SK-N-SH (cell line): ENCODE measurements at regions not wholly inside any gene's neighbourhood (a gene's known extent, or its start where the extent isn't known, plus 50 kb on each side); places are given as distances from the start of the nearest gene placed in this dataset.

Experiments
- EZH2phosphoT487 ChIP-seq: fragments of 200-600 bp; sonication (generic); IDR thresholded peaks from 2 replicates; pipeline ENCODE4 v1.6.1; 2017; ENCODE audit warnings: low read depth, mixed run types, mild to moderate bottlenecking, antibody characterized with exemption, moderate library complexity, borderline replicate concordance
- MXI1 ChIP-seq: IDR thresholded peaks from 2 replicates; pipeline ENCODE4 v1.6.1; 2012; ENCODE audit warnings: mild to moderate bottlenecking, low read depth, low read length, improper control_type of control experiment
- NRF1 ChIP-seq: IDR thresholded peaks from 2 replicates; pipeline ENCODE4 v1.6.1; 2012; ENCODE audit warnings: low read depth, mild to moderate bottlenecking, low read length
- POLR2AphosphoS5 ChIP-seq: IDR thresholded peaks from 2 replicates; pipeline ENCODE4 v1.6.1; 2012; ENCODE audit warnings: low read depth, low read length
- RAD21 ChIP-seq: IDR thresholded peaks from 2 replicates; pipeline ENCODE4 v1.6.1; 2012; ENCODE audit warnings: mild to moderate bottlenecking, low read length
- SIN3A ChIP-seq: IDR thresholded peaks from 2 replicates; pipeline ENCODE4 v1.6.1; 2012; ENCODE audit warnings: low read depth, mild to moderate bottlenecking, low read length, moderate library complexity, borderline replicate concordance
- SMC3 ChIP-seq: IDR thresholded peaks from 2 replicates; pipeline ENCODE4 v1.6.1; 2012; ENCODE audit warnings: low read depth, low read length, improper control_type of control experiment
- TAF1 ChIP-seq: IDR thresholded peaks from 2 replicates; pipeline ENCODE4 v1.6.1; 2012; ENCODE audit warnings: low read depth, mild to moderate bottlenecking, low read length, moderate library complexity, borderline replicate concordance
- TF ChIP-seq, protein P1 (sequence below): fragments of 200-600 bp; sonication (generic); IDR thresholded peaks from 2 replicates; pipeline ENCODE4 v1.6.1; 2017; ENCODE audit warnings: antibody characterized with exemption, mild to moderate bottlenecking, moderate library complexity
- TF ChIP-seq, protein P2 (sequence below): IDR thresholded peaks from 2 replicates; pipeline ENCODE4 v1.4.0; 2012; ENCODE audit warnings: low read depth, borderline replicate concordance
- TF ChIP-seq, protein P3 (sequence below): fragments of 150-350 bp; IDR thresholded peaks from 2 replicates; pipeline ENCODE4 v1.6.1; 2017; ENCODE audit warnings: antibody characterized with exemption, low read length, low read depth, borderline replicate concordance
- TF ChIP-seq, protein P4 (sequence below): IDR thresholded peaks from 2 replicates; pipeline ENCODE4 v1.4.0; 2012; ENCODE audit warnings: low read depth

DNA sequence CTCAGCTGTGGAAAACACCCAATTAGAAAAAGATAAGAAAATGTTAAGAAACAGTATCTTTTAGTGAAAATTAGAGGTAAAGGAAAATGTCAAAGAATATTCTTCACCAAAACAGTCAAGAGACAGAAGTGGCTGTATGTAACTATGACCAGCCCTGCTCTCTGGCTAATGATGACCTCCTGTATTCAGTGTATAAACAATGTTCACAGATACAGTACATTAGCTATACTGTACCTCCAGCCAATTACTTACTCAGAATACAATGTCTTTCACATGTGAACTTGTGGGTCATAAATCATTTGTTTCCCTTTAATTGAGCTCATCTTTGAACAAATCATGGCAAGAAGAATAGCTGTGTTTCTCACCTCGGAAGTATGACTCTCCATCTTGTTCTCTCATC, 432.0 kb downstream of the LMO4 start:
- TF ChIP-seq POLR2AphosphoS5, result no peak
- TF ChIP-seq, protein P1, sequence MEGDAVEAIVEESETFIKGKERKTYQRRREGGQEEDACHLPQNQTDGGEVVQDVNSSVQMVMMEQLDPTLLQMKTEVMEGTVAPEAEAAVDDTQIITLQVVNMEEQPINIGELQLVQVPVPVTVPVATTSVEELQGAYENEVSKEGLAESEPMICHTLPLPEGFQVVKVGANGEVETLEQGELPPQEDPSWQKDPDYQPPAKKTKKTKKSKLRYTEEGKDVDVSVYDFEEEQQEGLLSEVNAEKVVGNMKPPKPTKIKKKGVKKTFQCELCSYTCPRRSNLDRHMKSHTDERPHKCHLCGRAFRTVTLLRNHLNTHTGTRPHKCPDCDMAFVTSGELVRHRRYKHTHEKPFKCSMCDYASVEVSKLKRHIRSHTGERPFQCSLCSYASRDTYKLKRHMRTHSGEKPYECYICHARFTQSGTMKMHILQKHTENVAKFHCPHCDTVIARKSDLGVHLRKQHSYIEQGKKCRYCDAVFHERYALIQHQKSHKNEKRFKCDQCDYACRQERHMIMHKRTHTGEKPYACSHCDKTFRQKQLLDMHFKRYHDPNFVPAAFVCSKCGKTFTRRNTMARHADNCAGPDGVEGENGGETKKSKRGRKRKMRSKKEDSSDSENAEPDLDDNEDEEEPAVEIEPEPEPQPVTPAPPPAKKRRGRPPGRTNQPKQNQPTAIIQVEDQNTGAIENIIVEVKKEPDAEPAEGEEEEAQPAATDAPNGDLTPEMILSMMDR, result no peak
- no peak for TF ChIP-seq TAF1
- no peak for TF ChIP-seq RAD21
- no peak for TF ChIP-seq NRF1
- TF ChIP-seq MXI1, result no peak
- no peak for TF ChIP-seq SMC3
- TF ChIP-seq, protein P2, sequence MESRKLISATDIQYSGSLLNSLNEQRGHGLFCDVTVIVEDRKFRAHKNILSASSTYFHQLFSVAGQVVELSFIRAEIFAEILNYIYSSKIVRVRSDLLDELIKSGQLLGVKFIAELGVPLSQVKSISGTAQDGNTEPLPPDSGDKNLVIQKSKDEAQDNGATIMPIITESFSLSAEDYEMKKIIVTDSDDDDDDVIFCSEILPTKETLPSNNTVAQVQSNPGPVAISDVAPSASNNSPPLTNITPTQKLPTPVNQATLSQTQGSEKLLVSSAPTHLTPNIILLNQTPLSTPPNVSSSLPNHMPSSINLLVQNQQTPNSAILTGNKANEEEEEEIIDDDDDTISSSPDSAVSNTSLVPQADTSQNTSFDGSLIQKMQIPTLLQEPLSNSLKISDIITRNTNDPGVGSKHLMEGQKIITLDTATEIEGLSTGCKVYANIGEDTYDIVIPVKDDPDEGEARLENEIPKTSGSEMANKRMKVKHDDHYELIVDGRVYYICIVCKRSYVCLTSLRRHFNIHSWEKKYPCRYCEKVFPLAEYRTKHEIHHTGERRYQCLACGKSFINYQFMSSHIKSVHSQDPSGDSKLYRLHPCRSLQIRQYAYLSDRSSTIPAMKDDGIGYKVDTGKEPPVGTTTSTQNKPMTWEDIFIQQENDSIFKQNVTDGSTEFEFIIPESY, result no peak
- no peak for TF ChIP-seq SIN3A
- TF ChIP-seq, protein P3, sequence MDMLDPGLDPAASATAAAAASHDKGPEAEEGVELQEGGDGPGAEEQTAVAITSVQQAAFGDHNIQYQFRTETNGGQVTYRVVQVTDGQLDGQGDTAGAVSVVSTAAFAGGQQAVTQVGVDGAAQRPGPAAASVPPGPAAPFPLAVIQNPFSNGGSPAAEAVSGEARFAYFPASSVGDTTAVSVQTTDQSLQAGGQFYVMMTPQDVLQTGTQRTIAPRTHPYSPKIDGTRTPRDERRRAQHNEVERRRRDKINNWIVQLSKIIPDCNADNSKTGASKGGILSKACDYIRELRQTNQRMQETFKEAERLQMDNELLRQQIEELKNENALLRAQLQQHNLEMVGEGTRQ, result no peak
- TF ChIP-seq EZH2phosphoT487, result no peak
- TF ChIP-seq, protein P4, sequence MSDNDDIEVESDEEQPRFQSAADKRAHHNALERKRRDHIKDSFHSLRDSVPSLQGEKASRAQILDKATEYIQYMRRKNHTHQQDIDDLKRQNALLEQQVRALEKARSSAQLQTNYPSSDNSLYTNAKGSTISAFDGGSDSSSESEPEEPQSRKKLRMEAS, result no peak
